ENCODE measurements at regions not wholly inside any gene's neighbourhood (a gene's known extent, or its start where the extent isn't known, plus 50 kb on each side); places are given as distances from the start of the nearest gene placed in this dataset.

GRCh38 chr15:62935300-62936081 is 107.1 kb upstream of the TPM1 start:
- TF ChIP-seq EZH2 (IDR thresholded peaks at IDR 0.05; ENCODE audit: low read length): no peak
- TF ChIP-seq, protein P1, sequence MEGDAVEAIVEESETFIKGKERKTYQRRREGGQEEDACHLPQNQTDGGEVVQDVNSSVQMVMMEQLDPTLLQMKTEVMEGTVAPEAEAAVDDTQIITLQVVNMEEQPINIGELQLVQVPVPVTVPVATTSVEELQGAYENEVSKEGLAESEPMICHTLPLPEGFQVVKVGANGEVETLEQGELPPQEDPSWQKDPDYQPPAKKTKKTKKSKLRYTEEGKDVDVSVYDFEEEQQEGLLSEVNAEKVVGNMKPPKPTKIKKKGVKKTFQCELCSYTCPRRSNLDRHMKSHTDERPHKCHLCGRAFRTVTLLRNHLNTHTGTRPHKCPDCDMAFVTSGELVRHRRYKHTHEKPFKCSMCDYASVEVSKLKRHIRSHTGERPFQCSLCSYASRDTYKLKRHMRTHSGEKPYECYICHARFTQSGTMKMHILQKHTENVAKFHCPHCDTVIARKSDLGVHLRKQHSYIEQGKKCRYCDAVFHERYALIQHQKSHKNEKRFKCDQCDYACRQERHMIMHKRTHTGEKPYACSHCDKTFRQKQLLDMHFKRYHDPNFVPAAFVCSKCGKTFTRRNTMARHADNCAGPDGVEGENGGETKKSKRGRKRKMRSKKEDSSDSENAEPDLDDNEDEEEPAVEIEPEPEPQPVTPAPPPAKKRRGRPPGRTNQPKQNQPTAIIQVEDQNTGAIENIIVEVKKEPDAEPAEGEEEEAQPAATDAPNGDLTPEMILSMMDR (optimal IDR thresholded peaks at IDR 0.05 in 1 of 3, IDR thresholded peaks at IDR 0.05 in 1 of 3, conservative IDR thresholded peaks at IDR 0.05 in 1 of 3; ENCODE audit: extremely low read depth in 1 of 3, insufficient read depth in 2 of 3, low read length in 3 of 3): no peak
- no peak overlapping the region for H2AFZ ChIP-seq (ENCODE audit: control insufficient read depth, low read length)
- no peak overlapping the region for H3K27ac ChIP-seq (ENCODE audit: control insufficient read depth, insufficient read depth, low read length)
- no peak overlapping the region for H3K4me3 ChIP-seq (ENCODE audit: control insufficient read depth in 2 of 3, extremely low read depth in 1 of 3, insufficient read depth in 2 of 3, low read depth in 1 of 3, low read length in 3 of 3)
- H3K4me2 ChIP-seq (ENCODE audit: control insufficient read depth, extremely low read depth, insufficient read depth, low read depth, low read length): no peak overlapping the region
- no peaks in the 10 kb centered on the region for H3K9me1 ChIP-seq (ENCODE audit: control insufficient read depth, extremely low read depth, insufficient read depth, low read length)
- no peak for DNase-seq (ENCODE audit: low read depth, low spot score)
- H3K36me3 ChIP-seq (ENCODE audit: control insufficient read depth in 2 of 2, extremely low read depth in 1 of 2, insufficient read depth in 2 of 2, low read length in 2 of 2): no peaks in the 10 kb centered on the region
- H3K9ac ChIP-seq (ENCODE audit: control insufficient read depth, extremely low read depth, insufficient read depth, low read length): no peak overlapping the region
- H3K9me3 ChIP-seq (ENCODE audit: control insufficient read depth, low read depth, low read length): no peaks in the 10 kb centered on the region
- FAIRE-seq: no peak
- H3K4me1 ChIP-seq (ENCODE audit: control insufficient read depth, extremely low read depth, insufficient read depth, low read length): peaks cover 4% of the 10 kb centered on the region
- H4K20me1 ChIP-seq (ENCODE audit: control insufficient read depth, extremely low read depth, insufficient read depth, low read length): no peaks in the 10 kb centered on the region
- H3K27me3 ChIP-seq (ENCODE audit: control insufficient read depth, extremely low read depth, insufficient read depth, low read length): no peaks in the 10 kb centered on the region
- dilution Hi-C loops (cut with MboI; ENCODE audit: extremely low pct_ligation_motif_present, low sequenced_read_pairs): no loop called here
- no peaks in the 10 kb centered on the region for H3K79me2 ChIP-seq (ENCODE audit: control insufficient read depth, insufficient read depth, low read length)

- no peaks in the 10 kb centered on the region for H3K79me2 ChIP-seq (ENCODE audit: control insufficient read depth, insufficient read depth, low read length)
- no peak for TF ChIP-seq EZH2 (IDR thresholded peaks at IDR 0.05; ENCODE audit: low read length)
- TF ChIP-seq, protein P1 (optimal IDR thresholded peaks at IDR 0.05 in 1 of 3, IDR thresholded peaks at IDR 0.05 in 1 of 3, conservative IDR thresholded peaks at IDR 0.05 in 1 of 3; ENCODE audit: extremely low read depth in 1 of 3, insufficient read depth in 2 of 3, low read length in 3 of 3): no peak
- no peaks in the 10 kb centered on the region for H3K9me3 ChIP-seq (ENCODE audit: control insufficient read depth, low read depth, low read length)
- H3K4me1 ChIP-seq (ENCODE audit: control insufficient read depth, extremely low read depth, insufficient read depth, low read length): peaks cover 14% of the 10 kb centered on the region
- H3K36me3 ChIP-seq (ENCODE audit: control insufficient read depth in 2 of 2, extremely low read depth in 1 of 2, insufficient read depth in 2 of 2, low read length in 2 of 2): no peaks in the 10 kb centered on the region
- peaks cover 4% of the 10 kb centered on the region for H3K9me1 ChIP-seq (ENCODE audit: control insufficient read depth, extremely low read depth, insufficient read depth, low read length)
- DNase-seq (ENCODE audit: low read depth, low spot score) (no peak), FAIRE-seq (no peak)
- no peak overlapping the region for H3K9ac ChIP-seq (ENCODE audit: control insufficient read depth, extremely low read depth, insufficient read depth, low read length)
- H3K4me3 ChIP-seq (ENCODE audit: control insufficient read depth in 2 of 3, extremely low read depth in 1 of 3, insufficient read depth in 2 of 3, low read depth in 1 of 3, low read length in 3 of 3): no peak overlapping the region
- no peak overlapping the region for H3K4me2 ChIP-seq (ENCODE audit: control insufficient read depth, extremely low read depth, insufficient read depth, low read depth, low read length)
- no peak overlapping the region for H3K27ac ChIP-seq (ENCODE audit: control insufficient read depth, insufficient read depth, low read length)
- H3K27me3 ChIP-seq (ENCODE audit: control insufficient read depth, extremely low read depth, insufficient read depth, low read length): no peaks in the 10 kb centered on the region
- H2AFZ ChIP-seq (ENCODE audit: control insufficient read depth, low read length): no peak overlapping the region
- H4K20me1 ChIP-seq (ENCODE audit: control insufficient read depth, extremely low read depth, insufficient read depth, low read length): no peaks in the 10 kb centered on the region
- dilution Hi-C loops (cut with MboI; ENCODE audit: extremely low pct_ligation_motif_present, low sequenced_read_pairs): no loop called here
These were observed 103.7 kb upstream of the TPM1 start for GRCh38 chr15:62938825-62939224.

All from keratinocyte (primary cell).